ENCODE measurements at regions not wholly inside any gene's neighbourhood (a gene's known extent, or its start where the extent isn't known, plus 50 kb on each side); places are given as distances from the start of the nearest gene placed in this dataset.

DNA sequence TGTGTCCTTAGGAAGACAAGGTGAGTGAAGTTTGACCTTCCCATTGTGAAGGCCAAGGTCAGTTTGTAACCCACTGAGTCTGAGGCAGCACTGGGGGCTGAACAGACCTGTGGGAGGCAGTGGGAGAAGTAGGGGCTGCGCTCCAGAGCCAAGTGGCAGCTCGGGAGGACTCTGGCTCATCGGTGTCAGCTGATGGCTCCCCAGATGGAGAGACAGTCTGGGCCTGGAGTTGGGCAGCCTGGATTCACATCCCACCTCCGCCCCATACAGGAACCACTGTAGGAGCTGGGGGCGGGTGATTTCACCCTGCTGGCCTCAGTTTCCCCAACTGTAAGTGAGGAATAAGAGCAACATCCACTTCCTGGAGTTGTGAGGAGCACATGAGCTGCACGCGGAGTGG lies 128.4 kb downstream of the FOXL1 start:
- H3K79me2 ChIP-seq (ENCODE audit: low read length): no peaks in the 10 kb centered on the region
- H3K9ac ChIP-seq (ENCODE audit: low read length): no peak overlapping the region
- H3K4me2 ChIP-seq (ENCODE audit: low read length): no peak overlapping the region
- H3K4me3 ChIP-seq (ENCODE audit: low read length): no peak overlapping the region
- H3K27me3 ChIP-seq (ENCODE audit: low read depth, low read length): no peaks in the 10 kb centered on the region
- no peaks in the 10 kb centered on the region for H3K36me3 ChIP-seq (replicated peaks; ENCODE audit: low read depth, low read length)
- no peaks in the 10 kb centered on the region for H4K20me1 ChIP-seq (ENCODE audit: insufficient read depth, low read length)
- no peak overlapping the region for H3K27ac ChIP-seq (ENCODE audit: low read length)
- H3K4me1 ChIP-seq (ENCODE audit: low read length): no peaks in the 10 kb centered on the region
- TF ChIP-seq CTCF (IDR thresholded peaks at IDR 0.05; ENCODE audit: low read depth, low read length): no peak
- no peak for TF ChIP-seq EZH2phosphoT487 (IDR thresholded peaks at IDR 0.05; ENCODE audit: low read depth)
- H2AFZ ChIP-seq (ENCODE audit: low read depth, low read length): no peak overlapping the region
- H3K9me3 ChIP-seq (ENCODE audit: insufficient read depth, low read length): no peaks in the 10 kb centered on the region

DNA sequence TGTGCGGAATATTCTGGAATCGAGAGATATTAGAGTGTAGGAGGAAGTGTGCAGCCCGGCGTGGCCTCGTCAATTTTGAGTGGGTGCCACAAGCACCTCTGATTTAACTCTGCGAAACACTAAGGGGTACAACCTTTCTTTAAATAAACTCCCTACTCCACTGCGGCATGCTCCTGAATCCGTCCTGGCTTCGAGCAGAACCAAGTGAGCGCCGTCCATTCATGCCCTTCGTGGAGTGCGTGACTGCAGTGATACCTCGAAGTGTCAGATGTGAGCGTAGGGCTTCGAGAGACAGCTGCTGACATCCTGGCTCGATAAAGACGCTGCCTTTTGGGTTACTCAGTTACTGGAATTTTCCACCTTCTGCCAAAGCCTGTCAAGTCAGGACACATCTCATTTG lies 128.8 kb downstream of the FOXL1 start:
- Histone ChIP-seq H3K27ac (ENCODE audit: low read length) (no peak overlapping the region), H3K27me3 (ENCODE audit: low read depth, low read length) (no peaks in the 10 kb centered on the region)
- TF ChIP-seq CTCF (IDR thresholded peaks at IDR 0.05; ENCODE audit: low read depth, low read length) (no peak), EZH2phosphoT487 (IDR thresholded peaks at IDR 0.05; ENCODE audit: low read depth) (no peak)

GRCh38 chr16:86707581-86707980 lies 129.2 kb downstream of the FOXL1 start:
- Histone ChIP-seq H3K27ac (ENCODE audit: low read length) (no peak overlapping the region), H3K9ac (ENCODE audit: low read length) (no peak overlapping the region), H3K79me2 (ENCODE audit: low read length) (no peaks in the 10 kb centered on the region), H4K20me1 (ENCODE audit: insufficient read depth, low read length) (no peaks in the 10 kb centered on the region), H2AFZ (ENCODE audit: low read depth, low read length) (no peak overlapping the region), H3K9me3 (ENCODE audit: insufficient read depth, low read length) (no peaks in the 10 kb centered on the region), H3K36me3 (replicated peaks; ENCODE audit: low read depth, low read length) (no peaks in the 10 kb centered on the region), H3K4me1 (ENCODE audit: low read length) (no peaks in the 10 kb centered on the region), H3K4me3 (ENCODE audit: low read length) (no peak overlapping the region), H3K27me3 (ENCODE audit: low read depth, low read length) (no peaks in the 10 kb centered on the region), H3K4me2 (ENCODE audit: low read length) (no peak overlapping the region)
- TF ChIP-seq CTCF (IDR thresholded peaks at IDR 0.05; ENCODE audit: low read depth, low read length): no peak
- no peak for TF ChIP-seq EZH2phosphoT487 (IDR thresholded peaks at IDR 0.05; ENCODE audit: low read depth)

More for the DNA sequence above, 128.8 kb downstream of the FOXL1 start:
- no peaks in the 10 kb centered on the region for H3K36me3 ChIP-seq (replicated peaks; ENCODE audit: low read depth, low read length)
- no peaks in the 10 kb centered on the region for H3K9me3 ChIP-seq (ENCODE audit: insufficient read depth, low read length)
- H3K9ac ChIP-seq (ENCODE audit: low read length): no peak overlapping the region
- H3K79me2 ChIP-seq (ENCODE audit: low read length): no peaks in the 10 kb centered on the region
- H3K4me1 ChIP-seq (ENCODE audit: low read length): no peaks in the 10 kb centered on the region
- H3K4me3 ChIP-seq (ENCODE audit: low read length): no peak overlapping the region
- no peaks in the 10 kb centered on the region for H4K20me1 ChIP-seq (ENCODE audit: insufficient read depth, low read length)
- H2AFZ ChIP-seq (ENCODE audit: low read depth, low read length): no peak overlapping the region
- no peak overlapping the region for H3K4me2 ChIP-seq (ENCODE audit: low read length)

- Histone ChIP-seq H3K27me3 (ENCODE audit: low read depth, low read length) (no peaks in the 10 kb centered on the region), H3K4me1 (ENCODE audit: low read length) (no peaks in the 10 kb centered on the region), H3K9ac (ENCODE audit: low read length) (no peak overlapping the region), H3K4me2 (ENCODE audit: low read length) (no peak overlapping the region), H3K36me3 (replicated peaks; ENCODE audit: low read depth, low read length) (no peaks in the 10 kb centered on the region), H3K4me3 (ENCODE audit: low read length) (no peak overlapping the region), H2AFZ (ENCODE audit: low read depth, low read length) (no peak overlapping the region), H3K9me3 (ENCODE audit: insufficient read depth, low read length) (no peaks in the 10 kb centered on the region), H4K20me1 (ENCODE audit: insufficient read depth, low read length) (no peaks in the 10 kb centered on the region), H3K79me2 (ENCODE audit: low read length) (no peaks in the 10 kb centered on the region), H3K27ac (ENCODE audit: low read length) (no peak overlapping the region)
- TF ChIP-seq EZH2phosphoT487 (IDR thresholded peaks at IDR 0.05; ENCODE audit: low read depth) (no peak), CTCF (IDR thresholded peaks at IDR 0.05; ENCODE audit: low read depth, low read length) (no peak)
Measured at GRCh38 chr16:86708431-86708830, 130.1 kb downstream of the FOXL1 start.
